Activated CD8-positive, alpha-beta memory T cell treated with anti-CD3 and anti-CD28 coated beads, Interleukin-2, amount 50 U/mL, for 24 hours (primary cell): ENCODE measurements at regions not wholly inside any gene's neighbourhood (a gene's known extent, or its start where the extent isn't known, plus 50 kb on each side); places are given as distances from the start of the nearest gene placed in this dataset.
"Not testable (repeated sequence)": the region's sequence is repeated elsewhere in the genome, so short reads cannot be mapped to it uniquely, and the experiment has no call there.

Experiments used
- DNase-seq: peaks from one replicate; pipeline ENCODE4 v3.0.0-alpha.2; 2020; ENCODE audit errors: extremely low read depth

- no peak for DNase-seq
These were observed 195.4 kb downstream of the GOLGA6L6 start for GRCh38 chr15:20346082-20346805.

GRCh38 chr15:20345401-20345958 is 196.1 kb downstream of the GOLGA6L6 start:
- no peak for DNase-seq

- DNase-seq = no peak
These were observed 196.8 kb downstream of the GOLGA6L6 start for GRCh38 chr15:20344601-20345400.

GRCh38 chr15:20343395-20344211 is 198.0 kb downstream of the GOLGA6L6 start:
- DNase-seq = not testable (repeated sequence)

GRCh38 chr15:20342601-20343394 is 198.8 kb downstream of the GOLGA6L6 start:
- DNase-seq = not testable (repeated sequence)

GRCh38 chr15:20341901-20342600 is 199.5 kb downstream of the GOLGA6L6 start:
- DNase-seq = no peak

- DNase-seq = no peak
These were observed 200.5 kb downstream of the GOLGA6L6 start for GRCh38 chr15:20340931-20341661.

DNA sequence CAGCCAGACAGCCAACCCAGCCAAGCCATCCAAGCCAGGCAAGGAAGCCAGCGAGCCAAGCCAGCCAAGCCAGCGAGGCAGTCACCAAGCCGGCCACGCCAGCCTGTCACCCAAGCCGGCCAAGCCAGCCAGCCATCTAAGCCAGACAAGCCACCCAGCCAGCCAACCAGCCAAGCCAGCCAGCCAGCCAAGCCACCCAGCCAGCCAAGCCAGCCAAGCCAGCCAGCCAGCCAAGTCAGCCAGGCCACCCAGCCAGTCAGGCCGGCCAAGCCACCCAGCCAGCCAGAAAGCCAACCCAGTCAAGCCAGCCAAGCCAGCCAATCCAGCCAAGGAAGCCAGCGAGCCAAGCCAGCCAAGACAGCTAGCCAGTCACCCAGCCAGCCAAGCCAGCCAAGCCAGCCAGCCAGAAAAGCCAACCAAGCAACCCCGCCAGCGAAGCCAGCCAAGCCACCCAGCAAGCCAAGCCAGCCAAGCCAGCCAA is 201.2 kb downstream of the GOLGA6L6 start:
- DNase-seq = no peak

DNA sequence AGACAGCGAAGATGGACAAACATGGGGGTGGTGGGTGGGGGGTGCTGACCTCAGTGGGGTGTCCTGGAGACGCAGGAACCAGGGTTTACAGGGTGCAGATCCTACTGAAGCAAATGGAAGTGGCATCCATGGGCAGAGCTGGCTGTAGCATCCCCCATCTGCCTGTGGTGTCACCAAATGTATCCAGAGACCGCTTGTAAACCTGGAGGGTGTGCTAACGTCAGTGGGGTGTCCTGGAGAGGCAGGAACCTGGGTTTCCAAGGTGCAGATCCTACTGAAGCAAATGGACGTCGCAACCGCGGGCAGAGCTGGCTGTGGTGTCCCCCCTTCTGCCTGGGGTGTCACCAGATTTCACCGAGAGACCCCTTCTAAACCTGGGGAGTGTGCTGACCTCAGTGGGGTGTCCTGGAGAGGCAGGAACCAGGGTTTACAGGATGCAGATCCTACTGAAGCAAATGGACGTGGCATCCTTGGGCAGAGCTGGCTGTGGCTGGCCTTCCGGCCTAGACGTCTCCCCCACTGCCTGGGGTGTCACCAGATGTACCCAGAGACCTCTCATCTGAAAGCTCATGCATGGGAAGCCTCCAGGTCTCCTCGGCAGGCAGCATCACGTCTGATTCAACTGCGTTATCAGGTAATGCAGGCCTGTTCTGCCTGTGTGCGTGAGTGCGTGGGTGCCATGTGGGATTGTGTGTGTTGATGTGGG is 202.4 kb downstream of the GOLGA6L6 start:
- DNase-seq = not testable (repeated sequence)

- not testable (repeated sequence) for DNase-seq
These were observed 202.9 kb downstream of the GOLGA6L6 start for GRCh38 chr15:20338671-20339070.

- not testable (repeated sequence) for DNase-seq
These were observed 204.4 kb downstream of the GOLGA6L6 start for GRCh38 chr15:20337238-20337637.

DNA sequence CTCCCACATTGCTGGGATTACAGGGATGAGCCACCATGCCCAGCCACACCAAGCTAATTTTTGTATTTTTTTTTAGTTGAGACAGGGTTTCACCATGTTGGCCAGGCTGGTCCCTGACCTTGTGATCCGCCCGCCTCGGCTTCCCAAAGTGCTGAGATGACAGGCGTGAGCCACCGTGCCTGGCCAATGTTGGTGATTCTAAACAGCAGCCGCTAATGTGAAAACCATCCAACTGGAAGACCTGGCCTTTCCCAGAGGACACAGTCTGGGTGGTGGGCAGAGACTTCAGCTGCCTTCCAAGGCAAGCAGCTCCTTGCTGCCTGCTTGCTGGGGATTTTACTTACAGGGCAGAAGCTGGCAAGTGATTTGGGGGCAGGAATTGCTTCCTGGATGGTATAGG is 207.1 kb downstream of the GOLGA6L6 start:
- DNase-seq = not testable (repeated sequence)

DNA sequence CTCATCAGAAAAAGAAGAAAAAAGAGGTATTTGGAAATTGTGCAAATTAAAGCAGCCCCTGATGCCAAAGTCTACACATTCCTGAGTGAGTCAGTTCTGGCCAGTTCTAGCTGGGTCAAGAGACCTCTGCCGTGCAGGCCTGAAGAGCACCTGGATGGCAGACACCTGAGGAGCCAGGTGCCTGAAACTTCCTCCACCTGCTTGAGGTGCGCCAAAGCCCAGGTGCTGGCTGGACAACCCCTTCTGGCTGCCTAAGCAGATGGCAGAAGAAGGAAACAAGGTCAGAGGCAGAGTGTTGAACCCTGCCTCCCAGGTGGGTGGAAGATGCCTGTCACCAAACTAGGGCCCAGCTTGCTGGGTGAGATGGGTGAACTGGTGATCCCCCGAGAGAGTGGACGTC is 215.8 kb downstream of the GOLGA6L6 start:
- not testable (repeated sequence) for DNase-seq

- DNase-seq = not testable (repeated sequence)
These were observed 224.5 kb downstream of the GOLGA6L6 start for GRCh38 chr15:20317132-20317531.

DNA sequence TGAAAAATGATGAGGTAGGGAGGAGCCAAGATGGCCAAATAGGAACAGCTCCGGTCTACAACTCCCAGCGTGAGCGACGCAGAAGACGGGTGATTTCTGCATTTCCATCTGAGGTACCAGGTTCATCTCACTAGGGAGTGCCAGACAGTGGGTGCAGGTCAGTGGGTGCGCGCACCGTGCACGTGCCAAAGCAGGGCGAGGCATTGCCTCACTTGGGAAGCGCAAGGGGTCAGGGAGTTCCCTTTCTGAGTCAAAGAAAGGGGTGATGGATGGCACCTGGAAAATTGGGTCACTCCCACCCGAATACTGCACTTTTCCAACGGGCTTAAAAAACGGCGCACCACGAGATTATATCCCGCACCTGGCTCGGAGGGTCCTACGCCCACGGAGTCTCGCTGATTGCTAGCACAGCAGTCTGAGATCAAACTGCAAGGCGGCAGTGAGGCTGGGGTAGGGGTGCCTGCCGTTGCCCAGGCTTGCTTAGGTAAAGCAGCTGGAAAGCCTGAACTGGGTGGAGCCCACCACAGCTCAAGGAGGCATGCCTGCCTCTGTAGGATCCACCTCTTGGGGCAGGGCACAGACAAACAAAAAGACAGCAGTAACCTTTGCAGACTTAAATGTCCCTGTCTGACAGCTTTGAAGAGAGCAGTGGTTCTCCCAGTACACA is 230.5 kb downstream of the GOLGA6L6 start:
- DNase-seq = not testable (repeated sequence)

- DNase-seq = no peak
These were observed 231.0 kb downstream of the GOLGA6L6 start for GRCh38 chr15:20310603-20311002.

DNA sequence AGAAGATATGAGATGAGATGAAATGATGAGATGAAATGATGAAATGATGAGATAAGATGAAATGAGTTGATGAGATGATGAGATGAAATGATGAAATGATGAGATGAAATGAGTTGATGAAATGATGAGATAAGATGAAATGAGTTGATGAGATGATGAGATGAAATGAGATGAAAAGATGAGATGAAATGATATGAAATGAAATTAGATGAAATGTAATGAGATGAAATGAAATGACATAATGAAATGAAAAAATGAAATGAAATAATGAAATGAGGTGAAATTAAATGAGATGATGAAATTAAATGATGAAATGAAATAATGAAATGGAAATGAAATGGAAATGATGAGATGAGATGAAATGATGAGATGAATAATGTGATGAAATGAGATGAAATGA is 231.6 kb downstream of the GOLGA6L6 start:
- not testable (repeated sequence) for DNase-seq

DNA sequence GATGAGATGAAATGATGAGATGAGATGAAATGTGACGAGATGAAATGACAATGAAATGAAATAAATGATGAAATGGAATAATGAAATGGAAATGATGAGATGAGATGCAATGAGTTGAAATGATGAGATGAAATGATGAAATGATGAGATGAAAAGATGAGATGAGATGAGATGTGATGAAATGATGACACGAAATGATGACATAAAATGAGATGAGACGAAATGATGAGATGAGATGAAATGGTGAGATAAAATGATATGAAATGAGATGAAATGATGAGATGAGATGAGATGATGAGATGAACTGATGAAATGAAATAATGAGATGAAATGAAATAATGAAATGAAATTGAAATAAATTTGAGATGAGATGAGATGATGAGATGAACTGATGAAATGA is 232.2 kb downstream of the GOLGA6L6 start:
- not testable (repeated sequence) for DNase-seq
